CD4-positive, alpha-beta T cell (primary cell): ENCODE measurements at regions not wholly inside any gene's neighbourhood (a gene's known extent, or its start where the extent isn't known, plus 50 kb on each side); places are given as distances from the start of the nearest gene placed in this dataset.

ENCODE experiments used
- ATAC-seq: fragments of 200-7000 bp; cut with Tn5 transposase; one replicate; pipeline ENCODE4 v1.10.0; 2022; ENCODE audit warnings: mild to moderate bottlenecking; ENCODE audit not compliant: poor library complexity
- CTCF ChIA-PET: fragments of 350-600 bp; sonication (Branson Sonifier 250); formaldehyde crosslinking; loops from one replicate; lab custom pipeline; 2021; ENCODE audit warnings: antibody characterized with exemption, inconsistent platforms; lab: Charles Lee
- POLR2A ChIA-PET: fragments of 350-600 bp; sonication (Branson Sonifier 250); formaldehyde crosslinking; loops from one replicate; lab custom pipeline; 2021; ENCODE audit warnings: antibody characterized with exemption, inconsistent platforms; lab: Charles Lee
- DNase-seq, 14 experiments: peaks; one replicate each; pipeline ENCODE4 v3.0.0-alpha.2; 2013 to 2020; ENCODE audit warnings: mixed read lengths in 2 of 14
- H3K27ac ChIP-seq, 2 donors: one replicate each; pipeline versions ENCODE4 v1.5.1 to v1.7.0; 2013; ENCODE audit warnings: low read length in 2 of 2, low read depth in 1 of 2, mild to moderate bottlenecking in 1 of 2
- H3K27me3 ChIP-seq, 2 experiments: 1 replicate in 1 of 2; 2 replicates in 1 of 2; pipeline versions ENCODE4 v1.6.1 to v1.7.0; 2013; ENCODE audit warnings: low read length in 2 of 2, control low read depth in 1 of 2, mild to moderate bottlenecking in 1 of 2, moderate library complexity in 1 of 2; ENCODE audit not compliant: insufficient read depth in 2 of 2, control insufficient read depth in 1 of 2
- H3K36me3 ChIP-seq: one replicate; pipeline ENCODE4 v1.6.1; 2013; ENCODE audit warnings: low read length, control low read depth; ENCODE audit not compliant: insufficient read depth
- H3K4me1 ChIP-seq: one replicate; pipeline ENCODE4 v1.6.1; 2013; ENCODE audit warnings: low read length, control low read depth; ENCODE audit not compliant: insufficient read depth
- H3K4me3 ChIP-seq: one replicate; pipeline ENCODE4 v1.5.1; 2013; ENCODE audit warnings: mild to moderate bottlenecking, low read length, moderate library complexity
- H3K9me3 ChIP-seq, 2 experiments: 1 replicate in 1 of 2; 2 replicates in 1 of 2; pipeline versions ENCODE4 v1.6.1 to v1.7.0; 2013; ENCODE audit warnings: low read length in 2 of 2, mild to moderate bottlenecking in 2 of 2, control low read depth in 1 of 2, moderate library complexity in 1 of 2; ENCODE audit not compliant: control insufficient read depth in 1 of 2, insufficient read depth in 1 of 2
- H3K27ac Mint-ChIP-seq: one replicate; pipeline ENCODE4 v1.8.0; 2020; ENCODE audit warnings: mixed read lengths
- H3K27me3 Mint-ChIP-seq: one replicate; pipeline ENCODE4 v1.8.0; 2021; ENCODE audit warnings: mixed read lengths
- H3K36me3 Mint-ChIP-seq: one replicate; pipeline ENCODE4 v1.8.0; 2021; ENCODE audit warnings: low read depth, mixed read lengths
- H3K4me1 Mint-ChIP-seq: one replicate; pipeline ENCODE4 v1.8.0; 2021; ENCODE audit warnings: low read depth, mixed read lengths
- H3K4me3 Mint-ChIP-seq: one replicate; pipeline ENCODE4 v1.8.0; 2020; ENCODE audit warnings: mild to moderate bottlenecking, mixed read lengths
- H3K9me3 Mint-ChIP-seq: one replicate; pipeline ENCODE4 v1.8.0; 2020; ENCODE audit warnings: mixed read lengths
- CTCF ChIP-seq: fragments of 200-600 bp; IDR thresholded peaks from one replicate; pipeline ENCODE4 v1.8.0; 2022; ENCODE audit warnings: antibody characterized with exemption, mild to moderate bottlenecking
- intact Hi-C, 2 experiments: fragments of 100-400 bp; cut with DNase I in 1 of 2; cut with micrococcal nuclease in 1 of 2; formaldehyde crosslinking; loops; one replicate each; pipeline versions ENCODE4 v1.15.1 to v1.9.0; 2023 to 2025; cut with DNase I, micrococcal nuclease

DNA sequence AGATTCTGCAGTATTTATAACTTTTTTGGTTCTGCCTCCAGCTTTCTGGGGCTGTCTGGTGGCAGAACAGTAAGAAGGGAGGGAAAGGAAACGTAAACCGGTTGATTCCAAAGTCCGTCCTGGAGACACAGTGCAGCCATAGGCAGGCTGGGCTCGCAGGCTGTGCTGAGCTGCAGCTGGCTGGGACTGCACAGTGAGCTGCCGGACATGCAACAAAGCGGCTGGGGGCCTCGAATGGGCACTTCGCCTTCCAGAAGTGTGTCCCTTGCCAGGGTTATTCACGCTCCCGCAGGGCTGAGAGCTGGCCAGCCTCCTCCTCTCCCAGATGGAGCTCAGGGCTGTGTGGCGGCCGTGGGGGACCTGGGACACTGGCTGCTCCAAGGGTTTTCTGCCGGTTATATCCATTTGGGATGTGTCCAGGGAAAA is 78.1 kb upstream of the CD93 start:
- Histone ChIP-seq H3K36me3 (no peaks in the 10 kb centered on the region), H3K27me3 (peaks cover 0 to 3% of the 10 kb centered on the region in 2 experiments), H3K9me3 (peaks cover 0 to 14% of the 10 kb centered on the region in 2 experiments), H3K4me1 (peaks cover 23% of the 10 kb centered on the region), H3K27ac (no peak overlapping the region), H3K4me3 (no peak overlapping the region)
- Mint-ChIP-seq H3K36me3 (no peaks in the 10 kb centered on the region), H3K9me3 (no peaks in the 10 kb centered on the region), H3K4me3 (no peak overlapping the region), H3K27me3 (no peaks in the 10 kb centered on the region), H3K27ac (no peak overlapping the region), H3K4me1 (peaks cover 14% of the 10 kb centered on the region)
- ChIA-PET CTCF (no interaction called here), POLR2A (no interaction called here)
- DNase-seq (no peak), ATAC-seq (no peak)
- intact Hi-C loops = no loop called here
- TF ChIP-seq CTCF = no peak

DNA sequence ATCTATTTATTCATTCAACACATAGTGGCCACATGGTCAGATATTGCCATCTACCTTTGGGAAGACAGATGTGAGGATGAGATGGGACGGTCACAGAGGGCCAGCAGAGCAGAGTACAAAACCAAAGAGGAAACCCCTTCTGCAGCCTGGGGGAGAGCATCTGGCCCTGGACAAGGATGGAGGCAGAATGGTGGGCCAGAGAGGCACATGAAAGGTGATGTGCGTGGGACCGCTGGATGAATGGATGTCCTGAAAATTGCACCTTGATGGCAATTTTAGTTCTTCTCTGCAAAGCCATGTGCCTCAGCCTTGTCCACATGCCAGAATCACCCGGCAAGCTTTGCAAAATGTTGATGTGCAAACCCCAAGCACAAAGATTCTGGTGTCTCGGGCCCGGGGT is 77.4 kb upstream of the CD93 start:
- Mint-ChIP-seq H3K36me3 (no peaks in the 10 kb centered on the region), H3K27me3 (no peaks in the 10 kb centered on the region), H3K4me1 (peaks cover 17% of the 10 kb centered on the region), H3K27ac (no peak overlapping the region), H3K9me3 (no peaks in the 10 kb centered on the region), H3K4me3 (no peak overlapping the region)
- H3K27me3 ChIP-seq = peaks cover 0 to 3% of the 10 kb centered on the region in 2 experiments
- no peaks in the 10 kb centered on the region for H3K36me3 ChIP-seq
- intact Hi-C loops = no loop called here
- peaks cover 0 to 14% of the 10 kb centered on the region in 2 experiments for H3K9me3 ChIP-seq
- peaks cover 26% of the 10 kb centered on the region for H3K4me1 ChIP-seq
- ATAC-seq (no peak), DNase-seq (no peak)
- ChIA-PET POLR2A (no interaction called here), CTCF (no interaction called here)
- H3K4me3 ChIP-seq = no peak overlapping the region
- no peak for TF ChIP-seq CTCF
- H3K27ac ChIP-seq = no peak overlapping the region

GRCh38 chr20:23162887-23163286 is 76.8 kb upstream of the CD93 start:
- H3K4me3 Mint-ChIP-seq = no peak overlapping the region
- CTCF ChIA-PET = no interaction called here
- H3K27me3 ChIP-seq = peaks cover 0 to 3% of the 10 kb centered on the region in 2 experiments
- H3K9me3 Mint-ChIP-seq = no peaks in the 10 kb centered on the region
- ATAC-seq (no peak), DNase-seq (no peak)
- intact Hi-C loops = no loop called here
- H3K27ac Mint-ChIP-seq = no peak overlapping the region
- H3K27ac ChIP-seq = no peak overlapping the region
- peaks cover 17% of the 10 kb centered on the region for H3K4me1 Mint-ChIP-seq
- POLR2A ChIA-PET = no interaction called here
- peaks cover 26% of the 10 kb centered on the region for H3K4me1 ChIP-seq
- no peak overlapping the region for H3K4me3 ChIP-seq
- peaks cover 0 to 14% of the 10 kb centered on the region in 2 experiments for H3K9me3 ChIP-seq
- H3K36me3 Mint-ChIP-seq = no peaks in the 10 kb centered on the region
- no peaks in the 10 kb centered on the region for H3K36me3 ChIP-seq
- no peaks in the 10 kb centered on the region for H3K27me3 Mint-ChIP-seq
- TF ChIP-seq CTCF = no peak
